Hepatocyte (in vitro differentiated cells): ENCODE measurements at regions not wholly inside any gene's neighbourhood (a gene's known extent, or its start where the extent isn't known, plus 50 kb on each side); places are given as distances from the start of the nearest gene placed in this dataset.

Experiments used
- EZH2 ChIP-seq: fragments of 200-600 bp; sonication (generic); IDR thresholded peaks from 2 replicates; pipeline ENCODE4 v1.6.1; 2016; ENCODE audit warnings: antibody characterized with exemption, mild to moderate bottlenecking, borderline replicate concordance
- TF ChIP-seq, protein P1 (sequence below): fragments of 200-600 bp; sonication (generic); IDR thresholded peaks from 2 replicates; pipeline ENCODE4 v1.5.1; 2016; ENCODE audit warnings: antibody characterized with exemption, mild to moderate bottlenecking; ENCODE audit not compliant: poor library complexity

DNA sequence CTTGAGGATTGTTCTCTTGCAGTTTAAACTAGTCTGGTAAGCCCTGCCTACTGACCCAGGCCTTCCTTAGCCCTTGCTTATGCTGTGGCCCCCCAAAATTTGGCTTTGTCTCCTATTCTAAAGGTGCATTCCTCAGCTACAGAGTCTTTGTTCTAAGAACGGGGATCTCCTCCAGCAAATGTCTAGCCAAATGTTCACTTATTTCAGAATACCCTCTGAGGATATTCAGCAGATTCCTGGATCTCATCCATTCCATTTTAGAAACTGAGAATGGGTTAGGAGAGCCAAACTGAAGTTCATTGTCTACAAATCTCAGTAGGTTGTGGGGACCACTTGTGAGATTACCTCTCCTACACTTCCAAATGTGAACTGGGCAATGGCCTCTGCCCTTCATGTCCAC, 164.2 kb upstream of the ARG1 start:
- TF ChIP-seq, protein P1, sequence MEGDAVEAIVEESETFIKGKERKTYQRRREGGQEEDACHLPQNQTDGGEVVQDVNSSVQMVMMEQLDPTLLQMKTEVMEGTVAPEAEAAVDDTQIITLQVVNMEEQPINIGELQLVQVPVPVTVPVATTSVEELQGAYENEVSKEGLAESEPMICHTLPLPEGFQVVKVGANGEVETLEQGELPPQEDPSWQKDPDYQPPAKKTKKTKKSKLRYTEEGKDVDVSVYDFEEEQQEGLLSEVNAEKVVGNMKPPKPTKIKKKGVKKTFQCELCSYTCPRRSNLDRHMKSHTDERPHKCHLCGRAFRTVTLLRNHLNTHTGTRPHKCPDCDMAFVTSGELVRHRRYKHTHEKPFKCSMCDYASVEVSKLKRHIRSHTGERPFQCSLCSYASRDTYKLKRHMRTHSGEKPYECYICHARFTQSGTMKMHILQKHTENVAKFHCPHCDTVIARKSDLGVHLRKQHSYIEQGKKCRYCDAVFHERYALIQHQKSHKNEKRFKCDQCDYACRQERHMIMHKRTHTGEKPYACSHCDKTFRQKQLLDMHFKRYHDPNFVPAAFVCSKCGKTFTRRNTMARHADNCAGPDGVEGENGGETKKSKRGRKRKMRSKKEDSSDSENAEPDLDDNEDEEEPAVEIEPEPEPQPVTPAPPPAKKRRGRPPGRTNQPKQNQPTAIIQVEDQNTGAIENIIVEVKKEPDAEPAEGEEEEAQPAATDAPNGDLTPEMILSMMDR, result no peak
- no peak for TF ChIP-seq EZH2
